ENCODE measurements at regions not wholly inside any gene's neighbourhood (a gene's known extent, or its start where the extent isn't known, plus 50 kb on each side); places are given as distances from the start of the nearest gene placed in this dataset.

DNA sequence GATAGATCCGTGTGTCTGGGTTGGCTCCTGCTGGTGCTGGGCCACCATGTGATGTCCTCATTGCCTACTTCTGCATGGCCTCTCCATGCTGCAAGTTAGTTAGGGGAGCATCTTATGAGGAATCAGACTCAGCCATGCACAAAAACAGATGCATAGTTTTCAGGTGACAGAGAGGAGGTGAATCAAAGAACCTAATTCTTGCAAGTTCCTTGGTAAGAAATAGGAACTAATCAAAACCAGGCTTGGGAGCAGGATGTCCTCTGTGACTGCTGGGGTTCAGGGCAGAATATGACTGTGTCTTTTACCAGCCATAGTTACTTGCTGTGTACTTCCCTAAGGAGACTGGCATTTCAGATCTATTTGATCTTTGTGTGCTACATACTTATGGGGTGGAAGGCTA lies 61.6 kb downstream of the C9orf152 start:
- TF ChIP-seq, protein P1, sequence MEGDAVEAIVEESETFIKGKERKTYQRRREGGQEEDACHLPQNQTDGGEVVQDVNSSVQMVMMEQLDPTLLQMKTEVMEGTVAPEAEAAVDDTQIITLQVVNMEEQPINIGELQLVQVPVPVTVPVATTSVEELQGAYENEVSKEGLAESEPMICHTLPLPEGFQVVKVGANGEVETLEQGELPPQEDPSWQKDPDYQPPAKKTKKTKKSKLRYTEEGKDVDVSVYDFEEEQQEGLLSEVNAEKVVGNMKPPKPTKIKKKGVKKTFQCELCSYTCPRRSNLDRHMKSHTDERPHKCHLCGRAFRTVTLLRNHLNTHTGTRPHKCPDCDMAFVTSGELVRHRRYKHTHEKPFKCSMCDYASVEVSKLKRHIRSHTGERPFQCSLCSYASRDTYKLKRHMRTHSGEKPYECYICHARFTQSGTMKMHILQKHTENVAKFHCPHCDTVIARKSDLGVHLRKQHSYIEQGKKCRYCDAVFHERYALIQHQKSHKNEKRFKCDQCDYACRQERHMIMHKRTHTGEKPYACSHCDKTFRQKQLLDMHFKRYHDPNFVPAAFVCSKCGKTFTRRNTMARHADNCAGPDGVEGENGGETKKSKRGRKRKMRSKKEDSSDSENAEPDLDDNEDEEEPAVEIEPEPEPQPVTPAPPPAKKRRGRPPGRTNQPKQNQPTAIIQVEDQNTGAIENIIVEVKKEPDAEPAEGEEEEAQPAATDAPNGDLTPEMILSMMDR (IDR thresholded peaks at IDR 0.05; ENCODE audit: poor library complexity), result no peak
- no peak for TF ChIP-seq EZH2phosphoT487 (IDR thresholded peaks at IDR 0.05; ENCODE audit: low read depth, severe bottlenecking, unreplicated experiment)
- no peak for TF ChIP-seq EZH2 (IDR thresholded peaks at IDR 0.05; ENCODE audit: borderline replicate concordance)

Measured in hepatocyte (in vitro differentiated cells).